ENCODE measurements at regions not wholly inside any gene's neighbourhood (a gene's known extent, or its start where the extent isn't known, plus 50 kb on each side); places are given as distances from the start of the nearest gene placed in this dataset.

GRCh38 chrX:22366906-22367305 is 94.2 kb downstream of the CBLL2 start:
- CTCF ChIA-PET = no interaction called here
- POLR2A ChIA-PET = no interaction called here
- TF ChIP-seq CTCF (IDR thresholded peaks at IDR 0.05) = no peak
- no peaks in the 10 kb centered on the region for H3K36me3 Mint-ChIP-seq (ENCODE audit: low read depth)
- H3K27ac Mint-ChIP-seq = no peak overlapping the region
- no peak for ATAC-seq
- DNase-seq = no peak
- no peaks in the 10 kb centered on the region for H3K4me1 Mint-ChIP-seq (ENCODE audit: low read depth)
- H3K9me3 Mint-ChIP-seq = no peaks in the 10 kb centered on the region
- no peak overlapping the region for H3K4me3 Mint-ChIP-seq
- intact Hi-C loops (cut with micrococcal nuclease) = no loop called here
- no peaks in the 10 kb centered on the region for H3K27me3 Mint-ChIP-seq

- no peaks in the 10 kb centered on the region for H3K4me1 Mint-ChIP-seq (ENCODE audit: low read depth)
- H3K27ac Mint-ChIP-seq = no peak overlapping the region
- H3K36me3 Mint-ChIP-seq (ENCODE audit: low read depth) = no peaks in the 10 kb centered on the region
- H3K27me3 Mint-ChIP-seq = no peaks in the 10 kb centered on the region
- H3K9me3 Mint-ChIP-seq = no peaks in the 10 kb centered on the region
- POLR2A ChIA-PET = no interaction called here
- TF ChIP-seq CTCF (IDR thresholded peaks at IDR 0.05) = no peak
- H3K4me3 Mint-ChIP-seq = no peak overlapping the region
- ATAC-seq = no peak
- DNase-seq = no peak
- intact Hi-C loops (cut with micrococcal nuclease) = no loop called here
- CTCF ChIA-PET = no interaction called here
Measured at GRCh38 chrX:22373094-22373493, 100.4 kb downstream of the CBLL2 start.

GRCh38 chrX:22373766-22374165 is 101.1 kb downstream of the CBLL2 start:
- intact Hi-C loops (cut with micrococcal nuclease) = no loop called here
- TF ChIP-seq CTCF (IDR thresholded peaks at IDR 0.05) = no peak
- Mint-ChIP-seq H3K4me3 (no peak overlapping the region), H3K9me3 (no peaks in the 10 kb centered on the region), H3K36me3 (ENCODE audit: low read depth) (no peaks in the 10 kb centered on the region), H3K4me1 (ENCODE audit: low read depth) (no peaks in the 10 kb centered on the region), H3K27ac (no peak overlapping the region), H3K27me3 (no peaks in the 10 kb centered on the region)
- ChIA-PET POLR2A (no interaction called here), CTCF (no interaction called here)
- ATAC-seq (no peak), DNase-seq (no peak)

GRCh38 chrX:22376369-22376768 is 103.7 kb downstream of the CBLL2 start:
- Mint-ChIP-seq H3K4me1 (ENCODE audit: low read depth) (no peaks in the 10 kb centered on the region), H3K27ac (no peak overlapping the region), H3K27me3 (no peaks in the 10 kb centered on the region), H3K9me3 (no peaks in the 10 kb centered on the region), H3K36me3 (ENCODE audit: low read depth) (no peaks in the 10 kb centered on the region), H3K4me3 (no peak overlapping the region)
- ChIA-PET POLR2A (no interaction called here), CTCF (no interaction called here)
- DNase-seq (no peak), ATAC-seq (no peak)
- intact Hi-C loops (cut with micrococcal nuclease) = no loop called here
- TF ChIP-seq CTCF (IDR thresholded peaks at IDR 0.05) = no peak

- H3K4me1 Mint-ChIP-seq (ENCODE audit: low read depth) = no peaks in the 10 kb centered on the region
- ChIA-PET POLR2A (no interaction called here), CTCF (no interaction called here)
- H3K27ac Mint-ChIP-seq = no peak overlapping the region
- no peak overlapping the region for H3K4me3 Mint-ChIP-seq
- ATAC-seq = no peak
- intact Hi-C loops (cut with micrococcal nuclease) = no loop called here
- TF ChIP-seq CTCF (IDR thresholded peaks at IDR 0.05) = no peak
- DNase-seq = no peak
- H3K36me3 Mint-ChIP-seq (ENCODE audit: low read depth) = no peaks in the 10 kb centered on the region
- no peaks in the 10 kb centered on the region for H3K9me3 Mint-ChIP-seq
- no peaks in the 10 kb centered on the region for H3K27me3 Mint-ChIP-seq
Measured at GRCh38 chrX:22378296-22378695, 105.6 kb downstream of the CBLL2 start.
